Memory B cell (primary cell): ENCODE measurements at regions not wholly inside any gene's neighbourhood (a gene's known extent, or its start where the extent isn't known, plus 50 kb on each side); places are given as distances from the start of the nearest gene placed in this dataset.

Experiments
- ATAC-seq: fragments of 150-1000 bp; cut with Tn5 transposase; 2 replicates; pipeline ENCODE4 v1.10.0; 2021; ENCODE audit warnings: low read depth, mild to moderate bottlenecking, moderate library complexity
- DNase-seq, 2 donors: peaks; one replicate each; pipeline ENCODE4 v3.0.0; 2022; ENCODE audit warnings: low spot score in 2 of 2
- H3K27ac Mint-ChIP-seq: one replicate; pipeline ENCODE4 v1.8.0; 2022; ENCODE audit warnings: mild to moderate bottlenecking, moderate library complexity, mixed read lengths
- H3K27me3 Mint-ChIP-seq: one replicate; pipeline ENCODE4 v1.8.0; 2022; ENCODE audit warnings: mixed read lengths
- H3K36me3 Mint-ChIP-seq: one replicate; pipeline ENCODE4 v1.8.0; 2022; ENCODE audit warnings: mild to moderate bottlenecking, mixed read lengths
- H3K4me1 Mint-ChIP-seq: one replicate; pipeline ENCODE4 v1.8.0; 2022; ENCODE audit warnings: mixed read lengths
- H3K4me3 Mint-ChIP-seq: one replicate; pipeline ENCODE4 v1.8.0; 2022; ENCODE audit warnings: mild to moderate bottlenecking, moderate library complexity, mixed read lengths
- H3K9me3 Mint-ChIP-seq: one replicate; pipeline ENCODE4 v1.8.0; 2022; ENCODE audit warnings: mixed read lengths

GRCh38 chr4:129429581-129430320, 333.8 kb downstream of the C4orf33 start:
- Mint-ChIP-seq H3K27ac (no peak overlapping the region), H3K4me3 (no peak overlapping the region), H3K4me1 (no peaks in the 10 kb centered on the region), H3K9me3 (no peaks in the 10 kb centered on the region), H3K36me3 (no peaks in the 10 kb centered on the region), H3K27me3 (no peaks in the 10 kb centered on the region)
- no peak for DNase-seq
- no peak for ATAC-seq

- Mint-ChIP-seq H3K27ac (no peak overlapping the region), H3K36me3 (no peaks in the 10 kb centered on the region), H3K4me1 (no peaks in the 10 kb centered on the region), H3K4me3 (no peak overlapping the region), H3K27me3 (no peaks in the 10 kb centered on the region), H3K9me3 (no peaks in the 10 kb centered on the region)
- no peak for DNase-seq
- ATAC-seq: no peak
Observed at GRCh38 chr4:129437347-129437746, 341.4 kb downstream of the C4orf33 start.

DNA sequence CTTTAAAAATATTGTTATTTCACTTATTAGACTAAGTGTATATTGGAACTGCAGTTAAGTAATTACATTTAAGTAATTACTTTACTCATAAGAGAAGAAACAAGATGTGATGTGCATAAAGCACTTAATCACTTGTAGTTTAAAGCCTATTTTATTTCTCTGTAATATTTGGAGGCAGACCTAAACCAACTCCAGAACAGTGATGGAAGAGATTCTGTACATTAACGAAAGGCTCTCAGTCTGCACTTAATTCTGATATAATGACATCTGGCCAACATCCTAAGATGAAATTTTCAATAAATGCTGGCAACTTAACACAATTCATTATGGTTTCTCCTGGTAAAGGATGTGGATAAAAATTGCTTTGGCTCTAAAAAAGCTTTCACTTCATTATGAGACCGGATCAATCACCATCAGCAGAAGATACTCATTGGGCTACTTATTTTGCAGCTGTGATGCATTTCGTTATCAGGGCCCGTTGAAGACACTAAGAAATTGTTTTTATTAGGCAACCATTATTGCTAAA, 342.6 kb downstream of the C4orf33 start:
- H3K27ac Mint-ChIP-seq: no peak overlapping the region

DNA sequence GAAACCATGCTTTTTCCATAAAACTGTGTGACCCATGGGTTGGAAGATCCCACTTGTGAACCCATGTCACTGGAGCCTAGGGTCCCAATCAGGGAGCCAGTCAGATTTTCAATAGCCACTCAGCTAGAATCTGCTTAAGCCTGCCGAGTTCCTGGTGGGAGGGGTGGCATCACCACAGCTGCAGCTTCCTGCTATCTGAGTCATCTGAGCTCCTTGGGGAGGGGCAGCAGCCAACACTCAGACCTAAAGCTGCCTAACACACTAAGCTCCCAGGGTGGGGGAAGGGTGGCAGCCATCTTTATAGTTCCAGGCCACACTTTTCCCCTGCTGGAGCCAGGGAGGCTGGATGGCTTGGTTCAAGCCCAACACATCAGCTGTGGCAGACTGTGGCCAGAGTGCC, 350.1 kb downstream of the C4orf33 start:
- no peak overlapping the region for H3K27ac Mint-ChIP-seq
- ATAC-seq (no peak), DNase-seq (no peak)
- no peak overlapping the region for H3K4me3 Mint-ChIP-seq
- no peaks in the 10 kb centered on the region for H3K27me3 Mint-ChIP-seq
- peaks cover 3% of the 10 kb centered on the region for H3K9me3 Mint-ChIP-seq
- no peaks in the 10 kb centered on the region for H3K4me1 Mint-ChIP-seq
- H3K36me3 Mint-ChIP-seq: no peaks in the 10 kb centered on the region

More for the DNA sequence above, 342.6 kb downstream of the C4orf33 start:
- DNase-seq (no peak), ATAC-seq (no peak)
- Mint-ChIP-seq H3K27me3 (no peaks in the 10 kb centered on the region), H3K4me3 (no peak overlapping the region), H3K36me3 (no peaks in the 10 kb centered on the region), H3K9me3 (no peaks in the 10 kb centered on the region), H3K4me1 (no peaks in the 10 kb centered on the region)

GRCh38 chr4:129453524-129454200, 357.7 kb downstream of the C4orf33 start:
- no peak for ATAC-seq
- Mint-ChIP-seq H3K9me3 (peaks cover 2% of the 10 kb centered on the region), H3K36me3 (no peaks in the 10 kb centered on the region), H3K27me3 (no peaks in the 10 kb centered on the region), H3K4me3 (no peak overlapping the region), H3K27ac (no peak overlapping the region), H3K4me1 (no peaks in the 10 kb centered on the region)
- DNase-seq: no peak

GRCh38 chr4:129455482-129455881, 359.5 kb downstream of the C4orf33 start:
- H3K27me3 Mint-ChIP-seq: no peaks in the 10 kb centered on the region
- H3K4me3 Mint-ChIP-seq: no peak overlapping the region
- no peaks in the 10 kb centered on the region for H3K4me1 Mint-ChIP-seq
- no peaks in the 10 kb centered on the region for H3K36me3 Mint-ChIP-seq
- H3K27ac Mint-ChIP-seq: no peak overlapping the region
- H3K9me3 Mint-ChIP-seq: peaks cover 3% of the 10 kb centered on the region
- no peak for ATAC-seq
- no peak for DNase-seq

- no peak overlapping the region for H3K4me3 Mint-ChIP-seq
- H3K4me1 Mint-ChIP-seq: no peaks in the 10 kb centered on the region
- DNase-seq: no peak
- H3K27ac Mint-ChIP-seq: no peak overlapping the region
- peaks cover 8% of the 10 kb centered on the region for H3K9me3 Mint-ChIP-seq
- ATAC-seq: no peak
- H3K36me3 Mint-ChIP-seq: no peaks in the 10 kb centered on the region
- H3K27me3 Mint-ChIP-seq: no peaks in the 10 kb centered on the region
Observed at GRCh38 chr4:129468624-129469023, 372.7 kb downstream of the C4orf33 start.

- DNase-seq (no peak), ATAC-seq (no peak)
- Mint-ChIP-seq H3K4me1 (no peaks in the 10 kb centered on the region), H3K4me3 (no peak overlapping the region), H3K27ac (no peak overlapping the region), H3K27me3 (no peaks in the 10 kb centered on the region), H3K36me3 (no peaks in the 10 kb centered on the region), H3K9me3 (peaks cover 11% of the 10 kb centered on the region)
Observed at GRCh38 chr4:129474698-129475097, 378.7 kb downstream of the C4orf33 start.

DNA sequence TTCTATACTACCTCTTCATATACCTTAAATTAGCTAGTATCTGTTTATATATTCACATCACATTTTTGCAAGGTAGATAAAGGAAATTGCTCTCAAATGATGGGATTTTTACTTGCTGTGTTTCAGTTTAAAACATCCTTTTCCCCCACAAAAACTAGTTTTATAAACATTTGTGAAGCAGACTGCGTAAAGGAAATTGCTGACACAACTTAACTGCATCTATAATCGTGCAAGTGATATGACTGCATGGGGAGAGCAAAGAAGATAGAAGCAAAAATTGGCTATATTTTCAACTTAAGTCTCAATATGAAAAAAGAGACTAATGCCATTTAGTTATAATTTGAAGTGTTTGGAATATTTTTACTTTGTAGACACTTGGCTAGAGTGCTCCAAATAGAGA, 385.2 kb downstream of the C4orf33 start:
- H3K27ac Mint-ChIP-seq: no peak overlapping the region
- H3K4me1 Mint-ChIP-seq: no peaks in the 10 kb centered on the region
- H3K36me3 Mint-ChIP-seq: no peaks in the 10 kb centered on the region
- no peak for DNase-seq
- no peak overlapping the region for H3K4me3 Mint-ChIP-seq
- no peaks in the 10 kb centered on the region for H3K9me3 Mint-ChIP-seq
- no peaks in the 10 kb centered on the region for H3K27me3 Mint-ChIP-seq
- ATAC-seq: no peak

GRCh38 chr4:129488427-129488826, 392.5 kb downstream of the C4orf33 start:
- no peak overlapping the region for H3K4me3 Mint-ChIP-seq
- H3K9me3 Mint-ChIP-seq: peaks cover 2% of the 10 kb centered on the region
- H3K4me1 Mint-ChIP-seq: no peaks in the 10 kb centered on the region
- H3K27ac Mint-ChIP-seq: no peak overlapping the region
- no peaks in the 10 kb centered on the region for H3K36me3 Mint-ChIP-seq
- no peak for ATAC-seq
- H3K27me3 Mint-ChIP-seq: no peaks in the 10 kb centered on the region
- DNase-seq: no peak

DNA sequence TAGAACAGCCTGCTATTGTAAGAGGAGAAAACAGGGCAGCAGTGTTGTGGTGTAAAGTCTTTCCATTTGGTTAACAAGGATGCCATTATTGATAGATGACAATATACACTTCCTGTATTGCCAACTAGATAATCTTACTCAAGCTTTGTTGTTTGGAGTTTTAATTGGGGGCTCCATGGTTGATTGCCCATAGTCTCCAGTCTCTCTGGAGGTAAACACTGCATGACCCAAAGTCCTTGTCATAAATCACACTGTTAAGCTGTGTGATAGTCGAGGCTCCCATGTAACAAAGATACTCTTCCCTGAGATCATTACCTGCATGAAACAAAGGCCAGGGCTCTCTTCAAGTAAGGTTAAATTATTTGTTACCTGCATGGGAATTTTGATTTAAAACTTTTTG, 394.6 kb downstream of the C4orf33 start:
- DNase-seq: no peak
- no peak overlapping the region for H3K4me3 Mint-ChIP-seq
- H3K27me3 Mint-ChIP-seq: no peaks in the 10 kb centered on the region
- peaks cover 2% of the 10 kb centered on the region for H3K9me3 Mint-ChIP-seq
- H3K36me3 Mint-ChIP-seq: no peaks in the 10 kb centered on the region
- no peak for ATAC-seq
- H3K27ac Mint-ChIP-seq: no peak overlapping the region
- no peaks in the 10 kb centered on the region for H3K4me1 Mint-ChIP-seq

DNA sequence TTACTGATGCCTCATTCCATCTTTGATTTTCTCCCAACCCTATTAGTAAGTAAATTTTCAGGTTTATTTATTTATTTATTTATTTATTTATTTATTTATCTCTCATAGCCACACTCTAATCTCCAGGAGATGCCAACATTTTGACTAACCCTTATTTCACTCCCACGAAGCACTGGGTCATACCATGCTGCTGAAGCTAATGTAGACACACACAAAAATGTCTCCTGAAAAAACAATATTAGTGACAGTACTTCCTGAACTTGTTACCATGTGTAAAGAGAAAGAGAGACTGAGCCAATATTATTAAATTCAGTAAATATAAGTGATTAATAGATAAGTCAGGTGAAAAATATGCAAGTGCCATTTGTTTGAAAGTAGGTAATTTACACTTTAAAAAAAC, 402.7 kb downstream of the C4orf33 start:
- Mint-ChIP-seq H3K4me1 (no peaks in the 10 kb centered on the region), H3K27ac (no peak overlapping the region), H3K36me3 (no peaks in the 10 kb centered on the region), H3K4me3 (no peak overlapping the region), H3K9me3 (no peaks in the 10 kb centered on the region), H3K27me3 (no peaks in the 10 kb centered on the region)
- DNase-seq: no peak
- no peak for ATAC-seq

GRCh38 chr4:129514852-129515251, 418.9 kb downstream of the C4orf33 start:
- ATAC-seq: no peak
- DNase-seq: no peak
- H3K27me3 Mint-ChIP-seq: no peaks in the 10 kb centered on the region
- H3K9me3 Mint-ChIP-seq: no peaks in the 10 kb centered on the region
- H3K36me3 Mint-ChIP-seq: no peaks in the 10 kb centered on the region
- H3K4me3 Mint-ChIP-seq: no peak overlapping the region
- H3K4me1 Mint-ChIP-seq: no peaks in the 10 kb centered on the region
- H3K27ac Mint-ChIP-seq: no peak overlapping the region

GRCh38 chr4:129515356-129515755, 419.4 kb downstream of the C4orf33 start:
- no peak overlapping the region for H3K27ac Mint-ChIP-seq
- DNase-seq (no peak), ATAC-seq (no peak)
- no peak overlapping the region for H3K4me3 Mint-ChIP-seq
- no peaks in the 10 kb centered on the region for H3K4me1 Mint-ChIP-seq
- peaks cover 1% of the 10 kb centered on the region for H3K27me3 Mint-ChIP-seq
- no peaks in the 10 kb centered on the region for H3K36me3 Mint-ChIP-seq
- H3K9me3 Mint-ChIP-seq: peaks cover 2% of the 10 kb centered on the region

DNA sequence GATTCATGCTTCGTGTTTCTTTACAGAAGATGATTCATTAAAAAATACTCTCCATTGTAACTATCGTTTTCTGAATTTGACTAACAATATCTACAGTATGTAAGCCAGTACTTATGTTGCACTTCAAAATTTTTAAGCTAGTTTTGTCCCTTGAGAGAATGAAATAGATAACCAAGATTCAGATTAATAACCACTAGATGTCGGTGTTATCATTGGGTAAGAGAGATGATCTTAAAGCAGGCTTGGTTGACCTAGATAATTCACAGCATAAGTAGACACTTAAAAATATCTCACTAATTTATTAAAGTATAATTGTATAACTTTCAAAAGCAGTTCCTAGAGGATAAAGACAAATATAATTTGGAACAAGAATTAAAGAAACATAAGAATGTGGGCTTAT, 430.9 kb downstream of the C4orf33 start:
- DNase-seq (no peak), ATAC-seq (no peak)
- Mint-ChIP-seq H3K4me1 (no peaks in the 10 kb centered on the region), H3K4me3 (no peak overlapping the region), H3K36me3 (no peaks in the 10 kb centered on the region), H3K27ac (no peak overlapping the region), H3K9me3 (peaks cover 1% of the 10 kb centered on the region), H3K27me3 (no peaks in the 10 kb centered on the region)
